A549 (cell line): ENCODE measurements at regions not wholly inside any gene's neighbourhood (a gene's known extent, or its start where the extent isn't known, plus 50 kb on each side); places are given as distances from the start of the nearest gene placed in this dataset.

ENCODE experiments used
- ATAC-seq, 2 experiments: fragments of 200-7000 bp in 1 of 2; fragments of >200 bp in 1 of 2; cut with Nextera tagmentation in 1 of 2; cut with Tn5 transposase in 1 of 2; 3 replicates each; pipeline versions ENCODE4 v1.8.0 to v1.9.1; 2018 to 2020; ENCODE audit warnings: mild to moderate bottlenecking in 1 of 2, moderate library complexity in 1 of 2
- CTCF ChIA-PET: fragments of 300-600 bp; sonication (Branson Sonifier 250); formaldehyde crosslinking; extraction: SDS; loops from one replicate; lab custom pipeline; 2021; ENCODE audit warnings: antibody characterized with exemption, inconsistent platforms; lab: Yijun Ruan, JAX
- POLR2A ChIA-PET: fragments of 350-600 bp; formaldehyde crosslinking; extraction: SDS; loops from one replicate; lab custom pipeline; 2021; ENCODE audit warnings: antibody characterized with exemption, inconsistent platforms; lab: Yijun Ruan, JAX
- DNase-seq, 2 experiments: peaks; one replicate each; pipeline versions ENCODE4 v3.0.0 to v3.0.0-alpha.2; 2011 to 2016; ENCODE audit warnings: low read depth in 1 of 2, low spot score in 1 of 2
- FAIRE-seq: peaks from 2 replicates; lab custom pipeline; 2011; peaks lifted over from hg19 to GRCh38; lab: Jason Lieb, UNC
- H3K27ac ChIP-seq, 2 experiments: fragments of >200 bp; sonication (Bioruptor Twin); formaldehyde crosslinking; 3 replicates each; pipeline ENCODE4 v1.5.1; 2016 to 2017
- H3K4me1 ChIP-seq: fragments of >200 bp; sonication (Bioruptor Twin); formaldehyde crosslinking; 3 replicates; pipeline ENCODE4 v1.6.1; 2016
- H3K4me2 ChIP-seq: fragments of >200 bp; sonication (Bioruptor Twin); formaldehyde crosslinking; 3 replicates; pipeline ENCODE4 v1.6.1; 2016
- H3K4me3 ChIP-seq: fragments of >200 bp; sonication (Bioruptor Twin); formaldehyde crosslinking; 3 replicates; pipeline ENCODE4 v1.5.1; 2016
- H3K9me3 ChIP-seq: fragments of >200 bp; sonication (Bioruptor Twin); formaldehyde crosslinking; 3 replicates; pipeline ENCODE4 v1.6.1; 2016
- CBX2 ChIP-seq: fragments of 200-600 bp; sonication (generic); IDR thresholded peaks from 2 replicates; pipeline ENCODE4 v1.6.1; 2016; ENCODE audit warnings: low read depth, mild to moderate bottlenecking, borderline replicate concordance
- CEBPB ChIP-seq, 2 experiments: fragments of >200 bp in 1 of 2; sonication (Bioruptor Twin) in 1 of 2; formaldehyde crosslinking in 1 of 2; IDR thresholded peaks; 2 replicates each; pipeline ENCODE4 v1.6.1; 2012 to 2016
- EHMT2 ChIP-seq: fragments of 200-600 bp; sonication (generic); IDR thresholded peaks from 2 replicates; pipeline ENCODE4 v1.6.1; 2016; ENCODE audit warnings: antibody characterized with exemption, low read depth, mild to moderate bottlenecking, moderate library complexity
- EP300 ChIP-seq, 2 experiments: fragments of >200 bp; sonication (Bioruptor Twin); formaldehyde crosslinking; IDR thresholded peaks; 2 replicates in 1 of 2; 3 replicates in 1 of 2; pipeline ENCODE4 v1.6.1; 2016 to 2017
- ESRRA ChIP-seq: fragments of 150-350 bp; IDR thresholded peaks from 2 replicates; pipeline ENCODE4 v1.6.1; 2014; ENCODE audit warnings: mild to moderate bottlenecking, low read length, borderline replicate concordance
- FOSL2 ChIP-seq, 2 experiments: fragments of 450-650 bp in 1 of 2; fragments of >200 bp in 1 of 2; sonication (Bioruptor Twin) in 1 of 2; formaldehyde crosslinking; IDR thresholded peaks; 2 replicates each; pipeline versions ENCODE4 v1.5.0 to v1.6.1; 2016 to 2020; ENCODE audit warnings: mild to moderate bottlenecking in 1 of 2, moderate library complexity in 1 of 2
- GATA3 ChIP-seq: IDR thresholded peaks from 2 replicates; pipeline ENCODE4 v1.6.1; 2012; ENCODE audit warnings: borderline replicate concordance
- HOXA7 ChIP-seq: fragments of 250-450 bp; sonication (Bioruptor Pico); IDR thresholded peaks from 2 replicates; pipeline ENCODE4 v1.5.0; 2020; ENCODE audit warnings: mild to moderate bottlenecking, moderate library complexity
- HOXB5 ChIP-seq: fragments of 250-450 bp; sonication (Bioruptor Pico); IDR thresholded peaks from 2 replicates; pipeline ENCODE4 v1.5.0; 2020; ENCODE audit warnings: mild to moderate bottlenecking, moderate library complexity
- JUNB ChIP-seq: fragments of >200 bp; sonication (Bioruptor Twin); formaldehyde crosslinking; IDR thresholded peaks from 2 replicates; pipeline ENCODE4 v1.6.1; 2016
- MAZ ChIP-seq: fragments of 150-350 bp; IDR thresholded peaks from 2 replicates; pipeline ENCODE4 v1.6.1; 2014; ENCODE audit warnings: antibody characterized with exemption, low read depth, low read length, borderline replicate concordance
- NFE2L2 ChIP-seq: fragments of 150-350 bp; conservative IDR thresholded peaks from 2 replicates; pipeline ENCODE4 v1.6.1; 2014; ENCODE audit warnings: low read length
- NPAS2 ChIP-seq: fragments of 250-450 bp; sonication (Bioruptor Pico); IDR thresholded peaks from 2 replicates; pipeline ENCODE4 v1.8.0; 2022; ENCODE audit warnings: mild to moderate bottlenecking, moderate library complexity, borderline replicate concordance
- POLR2A ChIP-seq: IDR thresholded peaks from 2 replicates; pipeline ENCODE4 v1.6.1; 2012; ENCODE audit warnings: mild to moderate bottlenecking, low read length
- RAD21 ChIP-seq, 2 experiments: fragments of >200 bp in 1 of 2; sonication (Bioruptor Twin) in 1 of 2; formaldehyde crosslinking in 1 of 2; IDR thresholded peaks in 1 of 2; conservative IDR thresholded peaks in 1 of 2; 2 replicates in 1 of 2; 3 replicates in 1 of 2; pipeline ENCODE4 v1.6.1; 2012 to 2018; ENCODE audit warnings: inconsistent platforms in 1 of 2
- RCOR1 ChIP-seq: fragments of 150-350 bp; IDR thresholded peaks from 2 replicates; pipeline ENCODE4 v1.6.1; 2014; ENCODE audit warnings: antibody characterized with exemption, low read length, low read depth
- TP53 ChIP-seq: fragments of 250-450 bp; sonication (Bioruptor Pico); IDR thresholded peaks from 2 replicates; pipeline ENCODE4 v1.5.0; 2021; ENCODE audit warnings: mild to moderate bottlenecking, moderate library complexity
- ZFP36 ChIP-seq: fragments of 450-650 bp; IDR thresholded peaks from 2 replicates; pipeline ENCODE4 v1.6.1; 2014; ENCODE audit warnings: borderline replicate concordance; ENCODE audit not compliant: partially characterized antibody
- WGBS: methylation state at CpG from one replicate; pipeline ENCODE4 v1.1.6; 2017; ENCODE audit errors: missing lambda C conversion rate; 5-methylcytosine and 5-hydroxymethylcytosine counted together
- TF ChIP-seq, protein P1 (sequence below): fragments of >200 bp; sonication (Bioruptor Twin); formaldehyde crosslinking; IDR thresholded peaks from 3 replicates; pipeline ENCODE4 v1.6.1; 2016
- TF ChIP-seq, protein P2 (sequence below): fragments of >200 bp; sonication (Bioruptor Twin); formaldehyde crosslinking; IDR thresholded peaks from 2 replicates; pipeline ENCODE4 v1.6.1; 2016
- TF ChIP-seq, protein P3 (sequence below): IDR thresholded peaks from 2 replicates; pipeline ENCODE4 v1.6.1; 2012
- TF ChIP-seq, protein P4 (sequence below): fragments of >200 bp; sonication (Bioruptor Twin); formaldehyde crosslinking; IDR thresholded peaks from 3 replicates; pipeline ENCODE4 v1.5.1; 2016

DNA sequence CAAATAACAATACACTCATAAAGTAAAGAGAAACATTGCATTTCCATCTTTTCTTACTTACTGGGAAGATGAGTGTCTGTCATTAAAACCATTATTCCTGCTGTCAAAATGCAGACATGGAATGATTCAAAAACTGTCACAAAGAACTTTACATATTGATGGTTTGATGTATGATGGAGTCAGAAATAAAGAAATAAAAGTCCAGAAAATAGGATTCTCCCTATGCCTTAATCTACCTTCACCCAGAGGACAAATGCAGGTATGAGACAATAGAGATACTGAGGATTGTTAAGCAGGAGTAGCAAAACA lies 656.1 kb downstream of the TBC1D4 start:
- ChIA-PET POLR2A (no interaction called here), CTCF (no interaction called here)
- H3K4me3 ChIP-seq, result no peak overlapping the region
- FAIRE-seq (no peak), ATAC-seq (no peak), DNase-seq (no peak)
- peak overlapping the region; percentile 53 for H3K4me2 ChIP-seq
- H3K4me1 ChIP-seq, result peaks cover 17% of the 10 kb centered on the region; the same call in 2 of the 3 replicates
- no peaks in the 10 kb centered on the region for H3K9me3 ChIP-seq
- TF ChIP-seq GATA3 (peak; percentile 4; the same call in 1 of the 2 replicates), NFE2L2 (no peak)
- peak overlapping the region in 1 of 2 experiments; percentile 55; a peak in 2 of 6 replicates for H3K27ac ChIP-seq

DNA sequence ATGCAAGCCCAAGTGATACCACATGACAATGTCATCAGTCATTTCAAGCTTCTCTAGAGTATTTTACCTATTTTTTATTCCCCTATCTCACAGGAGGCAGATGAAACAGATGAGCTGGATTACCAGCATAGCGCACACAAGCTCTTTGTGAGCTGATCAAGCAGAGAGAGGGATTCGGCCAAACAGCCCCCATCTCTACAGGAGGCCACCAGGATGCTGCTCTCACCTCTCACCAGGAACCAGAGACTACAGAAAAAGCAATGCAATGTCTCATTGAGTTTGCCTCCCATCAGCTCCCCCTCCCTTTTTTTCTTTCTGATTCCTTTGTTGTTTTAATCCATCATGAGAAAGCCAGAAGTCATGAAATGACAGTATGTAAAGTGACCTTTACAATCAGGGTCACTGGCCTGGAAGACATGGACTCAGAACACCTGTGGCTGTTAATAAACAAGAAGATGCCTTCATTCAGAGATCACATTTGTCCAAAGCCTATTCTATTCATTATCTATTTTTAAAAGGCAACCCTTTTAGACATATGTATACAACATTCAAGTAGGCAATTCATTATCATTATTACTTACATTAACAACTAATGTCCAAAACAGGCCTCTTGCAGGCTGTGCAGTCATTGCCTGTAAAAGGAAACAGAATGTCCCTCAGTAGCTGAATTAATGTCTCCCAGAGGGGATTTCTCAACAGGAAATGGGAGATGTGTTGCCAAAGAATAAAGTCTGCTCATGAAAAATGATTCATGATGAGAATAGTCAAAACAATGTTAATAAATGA lies 656.6 kb downstream of the TBC1D4 start:
- H3K27ac ChIP-seq, result peak overlapping the region; percentile 68 to 69
- TF ChIP-seq MAZ (no peak), CEBPB (IDR thresholded peaks at IDR 0.05) (peak; percentile 60 to 79), JUNB (peak; percentile 74; the same call in 1 of the 2 replicates), FOSL2 (IDR thresholded peaks at IDR 0.05) (peak; percentile 42), FOSL2 (CRISPR knock-in tag; IDR thresholded peaks at IDR 0.05) (peak; percentile 79), GATA3 (peak; percentile 48; the same call in 1 of the 2 replicates), EP300 (IDR thresholded peaks at IDR 0.05) (peak in 1 of 2 experiments; percentile 44; a peak in 1 of 5 replicates), RCOR1 (no peak), CBX2 (no peak), RAD21 (conservative IDR thresholded peaks at IDR 0.05 in 1 of 2, IDR thresholded peaks at IDR 0.05 in 1 of 2) (peak in 1 of 2 experiments; percentile 44; a peak in 2 of 5 replicates)
- TF ChIP-seq, protein P1, sequence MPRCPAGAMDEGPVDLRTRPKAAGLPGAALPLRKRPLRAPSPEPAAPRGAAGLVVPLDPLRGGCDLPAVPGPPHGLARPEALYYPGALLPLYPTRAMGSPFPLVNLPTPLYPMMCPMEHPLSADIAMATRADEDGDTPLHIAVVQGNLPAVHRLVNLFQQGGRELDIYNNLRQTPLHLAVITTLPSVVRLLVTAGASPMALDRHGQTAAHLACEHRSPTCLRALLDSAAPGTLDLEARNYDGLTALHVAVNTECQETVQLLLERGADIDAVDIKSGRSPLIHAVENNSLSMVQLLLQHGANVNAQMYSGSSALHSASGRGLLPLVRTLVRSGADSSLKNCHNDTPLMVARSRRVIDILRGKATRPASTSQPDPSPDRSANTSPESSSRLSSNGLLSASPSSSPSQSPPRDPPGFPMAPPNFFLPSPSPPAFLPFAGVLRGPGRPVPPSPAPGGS, result 0 out of 3 replicates have a peak, but pooled peaks have one; percentile 25
- TF ChIP-seq, protein P2, sequence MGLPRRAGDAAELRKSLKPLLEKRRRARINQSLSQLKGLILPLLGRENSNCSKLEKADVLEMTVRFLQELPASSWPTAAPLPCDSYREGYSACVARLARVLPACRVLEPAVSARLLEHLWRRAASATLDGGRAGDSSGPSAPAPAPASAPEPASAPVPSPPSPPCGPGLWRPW, result peak; percentile 64; the same call in 1 of the 2 replicates
- peak overlapping the region; percentile 53 for H3K4me2 ChIP-seq
- WGBS, result 48% methylated on average over 2 of the region's 2 CpGs
- ATAC-seq (peak; percentile 54 to 68; a peak in 5 of 6 replicates), DNase-seq (peak; percentile 2 to 54), FAIRE-seq (no peak)
- H3K4me3 ChIP-seq, result no peak overlapping the region
- CTCF ChIA-PET, result no interaction called here
- POLR2A ChIA-PET, result no interaction called here
- peaks cover 17% of the 10 kb centered on the region; the same call in 2 of the 3 replicates for H3K4me1 ChIP-seq
- no peaks in the 10 kb centered on the region for H3K9me3 ChIP-seq

DNA sequence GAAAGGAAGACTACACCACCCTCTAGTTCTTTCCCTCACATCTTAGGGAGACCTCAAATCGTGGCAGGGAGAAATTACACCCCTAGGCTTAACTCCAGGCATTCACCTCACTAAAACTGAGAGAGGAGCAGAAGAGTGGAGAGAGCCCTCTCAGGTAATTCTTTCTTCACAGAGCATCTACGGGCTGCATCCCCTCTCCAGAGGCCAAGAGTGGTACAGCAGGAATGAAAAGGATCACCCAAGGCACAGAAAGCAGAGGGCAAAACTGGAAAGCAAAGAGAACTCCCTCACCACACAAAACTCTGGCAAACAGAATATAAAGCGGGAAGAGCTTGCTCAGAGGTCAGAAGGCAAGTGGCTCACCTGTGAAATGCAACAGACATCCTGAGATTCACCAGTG lies 661.2 kb downstream of the TBC1D4 start:
- no peak overlapping the region for H3K27ac ChIP-seq
- whole genome bisulfite sequencing, result 36% methylated on average over 2 of the region's 3 CpGs
- peaks cover 9% of the 10 kb centered on the region; the same call in 2 of the 3 replicates for H3K4me1 ChIP-seq
- H3K4me2 ChIP-seq, result no peak overlapping the region
- DNase-seq (no peak), FAIRE-seq (no peak), ATAC-seq (no peak)
- H3K4me3 ChIP-seq, result no peak overlapping the region
- ChIA-PET CTCF (no interaction called here), POLR2A (no interaction called here)
- H3K9me3 ChIP-seq, result no peaks in the 10 kb centered on the region
- no peak for TF ChIP-seq CBX2
- TF ChIP-seq NPAS2 (CRISPR knock-in tag), result no peak
- no peak for TF ChIP-seq EP300 (IDR thresholded peaks at IDR 0.05)
- no peak for TF ChIP-seq ESRRA
- TF ChIP-seq ZFP36, result no peak
- no peak for TF ChIP-seq POLR2A
- no peak for TF ChIP-seq JUNB
- TF ChIP-seq, protein P1, result no peak
- TF ChIP-seq RCOR1, result no peak
- no peak for TF ChIP-seq HOXA7 (CRISPR knock-in tag)
- TF ChIP-seq MAZ, result no peak
- TF ChIP-seq HOXB5 (CRISPR knock-in tag), result no peak
- TF ChIP-seq, protein P3, sequence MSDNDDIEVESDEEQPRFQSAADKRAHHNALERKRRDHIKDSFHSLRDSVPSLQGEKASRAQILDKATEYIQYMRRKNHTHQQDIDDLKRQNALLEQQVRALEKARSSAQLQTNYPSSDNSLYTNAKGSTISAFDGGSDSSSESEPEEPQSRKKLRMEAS, result no peak
- TF ChIP-seq, protein P4, sequence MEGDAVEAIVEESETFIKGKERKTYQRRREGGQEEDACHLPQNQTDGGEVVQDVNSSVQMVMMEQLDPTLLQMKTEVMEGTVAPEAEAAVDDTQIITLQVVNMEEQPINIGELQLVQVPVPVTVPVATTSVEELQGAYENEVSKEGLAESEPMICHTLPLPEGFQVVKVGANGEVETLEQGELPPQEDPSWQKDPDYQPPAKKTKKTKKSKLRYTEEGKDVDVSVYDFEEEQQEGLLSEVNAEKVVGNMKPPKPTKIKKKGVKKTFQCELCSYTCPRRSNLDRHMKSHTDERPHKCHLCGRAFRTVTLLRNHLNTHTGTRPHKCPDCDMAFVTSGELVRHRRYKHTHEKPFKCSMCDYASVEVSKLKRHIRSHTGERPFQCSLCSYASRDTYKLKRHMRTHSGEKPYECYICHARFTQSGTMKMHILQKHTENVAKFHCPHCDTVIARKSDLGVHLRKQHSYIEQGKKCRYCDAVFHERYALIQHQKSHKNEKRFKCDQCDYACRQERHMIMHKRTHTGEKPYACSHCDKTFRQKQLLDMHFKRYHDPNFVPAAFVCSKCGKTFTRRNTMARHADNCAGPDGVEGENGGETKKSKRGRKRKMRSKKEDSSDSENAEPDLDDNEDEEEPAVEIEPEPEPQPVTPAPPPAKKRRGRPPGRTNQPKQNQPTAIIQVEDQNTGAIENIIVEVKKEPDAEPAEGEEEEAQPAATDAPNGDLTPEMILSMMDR, result no peak
- no peak for TF ChIP-seq TP53 (CRISPR knock-in tag)
- TF ChIP-seq EHMT2, result no peak
- TF ChIP-seq, all 56 proteins: peak for 0
